Transverse colon (tissue), 4 donors: ENCODE measurements at regions not wholly inside any gene's neighbourhood (a gene's known extent, or its start where the extent isn't known, plus 50 kb on each side); places are given as distances from the start of the nearest gene placed in this dataset.

Experiments
- DNase-seq: peaks from one replicate; pipeline ENCODE4 v3.0.0-alpha.2; 2019
- H3K27ac ChIP-seq, 4 donors: fragments of 200-600 bp; sonication (generic); 2 replicates each; pipeline ENCODE4 v1.5.1; 2016 to 2018; ENCODE audit warnings: inconsistent platforms in 4 of 4
- H3K27me3 ChIP-seq: fragments of 200-600 bp; sonication (generic); 2 replicates; pipeline ENCODE4 v1.5.1; 2017; ENCODE audit warnings: inconsistent platforms
- H3K36me3 ChIP-seq, 4 donors: fragments of 200-600 bp; sonication (generic); 2 replicates each; pipeline ENCODE4 v1.5.1; 2017 to 2019; ENCODE audit warnings: inconsistent platforms in 4 of 4
- H3K4me1 ChIP-seq, 4 donors: fragments of 200-600 bp; sonication (generic); 2 replicates each; pipeline ENCODE4 v1.5.1; 2017 to 2020; ENCODE audit warnings: inconsistent platforms in 4 of 4
- H3K4me3 ChIP-seq, 4 donors: fragments of 200-600 bp; sonication (generic); 1 replicate in 1 of 4; 2 replicates in 3 of 4; pipeline versions ENCODE4 v1.5.1 to v1.6.1; 2017 to 2019; ENCODE audit warnings: inconsistent platforms in 4 of 4
- H3K9me3 ChIP-seq, 2 donors: fragments of 200-600 bp; sonication (generic); 2 replicates each; pipeline ENCODE4 v1.5.1; 2017 to 2019; ENCODE audit warnings: inconsistent platforms in 2 of 2
- CTCF ChIP-seq, 5 experiments: fragments of 200-600 bp in 3 of 5; fragments of 450-650 bp in 2 of 5; sonication (generic) in 3 of 5; IDR thresholded peaks; 1 replicate in 2 of 5; 2 replicates in 3 of 5; pipeline ENCODE4 v1.5.1; 2016 to 2017; ENCODE audit warnings: antibody characterized with exemption in 5 of 5, inconsistent platforms in 3 of 5, mild to moderate bottlenecking in 2 of 5, moderate library complexity in 1 of 5
- EP300 ChIP-seq: sonication (generic); formaldehyde crosslinking; IDR thresholded peaks from one replicate; pipeline ENCODE4 v1.6.1; 2017; ENCODE audit warnings: antibody characterized with exemption, low read depth
- POLR2A ChIP-seq: fragments of 450-650 bp; IDR thresholded peaks from one replicate; pipeline ENCODE4 v1.6.1; 2016; ENCODE audit warnings: antibody characterized with exemption, mild to moderate bottlenecking, moderate library complexity
- POLR2AphosphoS5 ChIP-seq, 3 donors: sonication (generic); formaldehyde crosslinking; IDR thresholded peaks; one replicate each; pipeline ENCODE4 v1.6.1; 2016; ENCODE audit warnings: antibody characterized with exemption in 3 of 3
- WGBS, 2 donors: methylation state at CpG; one replicate each; pipeline ENCODE4 v1.1.5; 2018; ENCODE audit warnings: low coverage in 1 of 2; 5-methylcytosine and 5-hydroxymethylcytosine counted together
- in situ Hi-C, 4 donors: fragments of 200-750 bp; cut with MboI; loops; one replicate each; pipeline versions ENCODE4 v1.15.0 to v1.15.1; 2017; ENCODE audit warnings: low sequenced_read_pairs in 3 of 4, low pct_ligation_motif_present in 1 of 4, low pct_unique_long_range_greater_than_20kb in 1 of 4
- intact Hi-C: fragments of 100-400 bp; cut with DNase I; formaldehyde crosslinking; loops from one replicate; pipeline ENCODE4 v1.15.1; 2023; ENCODE audit warnings: low total_unique reads

GRCh38 chr12:70052931-70053497 is 190.2 kb upstream of the CNOT2 start:
- WGBS, 2 donors, result 33 to 43% methylated on average over 2 to 4 of the region's 4 CpGs
- peaks cover 0 to 37% (median 14%) of the 10 kb centered on the region in 4 donors for H3K4me1 ChIP-seq
- DNase-seq, result peak; percentile 59
- H3K27me3 ChIP-seq, result no peaks in the 10 kb centered on the region
- intact Hi-C loops (no loop called here), in situ Hi-C loops (no loop called here)
- peak overlapping the region in 3 of 4 donors; percentile 16 to 23 (median 18) for H3K27ac ChIP-seq
- no peak overlapping the region for H3K4me3 ChIP-seq
- TF ChIP-seq POLR2A (no peak), EP300 (no peak), CTCF (IDR thresholded peaks at IDR 0.05) (no peak), POLR2AphosphoS5 (IDR thresholded peaks at IDR 0.05) (peak in 2 of 3 donors; percentile 47 to 63)
- H3K9me3 ChIP-seq, result no peaks in the 10 kb centered on the region
- H3K36me3 ChIP-seq, result no peaks in the 10 kb centered on the region

GRCh38 chr12:70059373-70059772 is 183.9 kb upstream of the CNOT2 start:
- Histone ChIP-seq H3K9me3 (no peaks in the 10 kb centered on the region), H3K27me3 (no peaks in the 10 kb centered on the region), H3K27ac (no peak overlapping the region), H3K36me3 (no peaks in the 10 kb centered on the region), H3K4me1 (no peaks in the 10 kb centered on the region), H3K4me3 (no peak overlapping the region)
- TF ChIP-seq CTCF (IDR thresholded peaks at IDR 0.05), result no peak
- TF ChIP-seq POLR2A, result no peak
- no peak for TF ChIP-seq EP300
- no peak for TF ChIP-seq POLR2AphosphoS5 (IDR thresholded peaks at IDR 0.05)
- WGBS, 2 donors, result 57 to 76% methylated on average over 1 of the region's 1 CpG
- in situ Hi-C loops, result no loop called here
- intact Hi-C loops, result no loop called here
- DNase-seq, result no peak

DNA sequence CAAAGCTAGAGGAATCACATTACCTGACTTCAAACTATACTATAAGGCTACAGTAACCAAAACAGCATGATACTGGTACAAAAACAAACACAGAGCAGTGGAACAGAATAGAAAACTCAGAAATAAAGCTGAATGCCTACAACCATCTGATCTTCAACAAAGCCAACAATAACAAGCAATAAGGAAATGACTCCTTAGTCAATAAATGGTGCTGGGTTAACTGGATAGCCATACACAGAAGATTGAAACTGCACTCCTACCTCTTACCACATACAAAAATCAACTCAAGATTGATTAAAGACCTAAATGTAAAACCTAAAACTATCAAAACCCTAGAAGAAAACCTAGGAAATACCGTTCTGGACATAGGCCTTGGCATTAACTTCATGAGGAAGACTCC is 182.6 kb upstream of the CNOT2 start:
- WGBS, 2 donors, result 53 to 60% methylated on average over 1 of the region's 1 CpG
- no peaks in the 10 kb centered on the region for H3K4me1 ChIP-seq
- intact Hi-C loops, result no loop called here
- H3K4me3 ChIP-seq, result no peak overlapping the region
- TF ChIP-seq EP300, result no peak
- peak in 1 of 5 experiments; percentile 23 for TF ChIP-seq CTCF (IDR thresholded peaks at IDR 0.05)
- no peak for TF ChIP-seq POLR2AphosphoS5 (IDR thresholded peaks at IDR 0.05)
- TF ChIP-seq POLR2A, result no peak
- H3K36me3 ChIP-seq, result no peaks in the 10 kb centered on the region
- no peak overlapping the region for H3K27ac ChIP-seq
- no peaks in the 10 kb centered on the region for H3K9me3 ChIP-seq
- H3K27me3 ChIP-seq, result no peaks in the 10 kb centered on the region
- DNase-seq, result no peak
- in situ Hi-C loops, result no loop called here

GRCh38 chr12:70068743-70069142 is 174.5 kb upstream of the CNOT2 start:
- in situ Hi-C loops (no loop called here), intact Hi-C loops (no loop called here)
- Histone ChIP-seq H3K4me1 (no peaks in the 10 kb centered on the region), H3K36me3 (no peaks in the 10 kb centered on the region), H3K4me3 (no peak overlapping the region), H3K27me3 (no peaks in the 10 kb centered on the region), H3K27ac (no peak overlapping the region), H3K9me3 (no peaks in the 10 kb centered on the region)
- no peak for DNase-seq
- no peak for TF ChIP-seq POLR2AphosphoS5 (IDR thresholded peaks at IDR 0.05)
- no peak for TF ChIP-seq POLR2A
- TF ChIP-seq EP300, result no peak
- no peak for TF ChIP-seq CTCF (IDR thresholded peaks at IDR 0.05)
- WGBS, 2 donors, result 38 to 70% methylated on average over 1 to 2 of the region's 2 CpGs
